Osteocyte (in vitro differentiated cells): ENCODE measurements at regions not wholly inside any gene's neighbourhood (a gene's known extent, or its start where the extent isn't known, plus 50 kb on each side); places are given as distances from the start of the nearest gene placed in this dataset.

Source experiments
- DNase-seq: peaks from one replicate; pipeline ENCODE4 v3.0.0; 2021; ENCODE audit warnings: mixed read lengths; ENCODE audit not compliant: unreplicated experiment; ENCODE audit errors: extremely low spot score
- H3K27ac Mint-ChIP-seq: one replicate; pipeline ENCODE4 v1.8.0; 2021; ENCODE audit warnings: mild to moderate bottlenecking, mixed read lengths; ENCODE audit not compliant: unreplicated experiment
- H3K27me3 Mint-ChIP-seq: one replicate; pipeline ENCODE4 v1.8.0; 2021; ENCODE audit warnings: mixed read lengths; ENCODE audit not compliant: unreplicated experiment
- H3K36me3 Mint-ChIP-seq: one replicate; pipeline ENCODE4 v1.8.0; 2021; ENCODE audit warnings: mixed read lengths; ENCODE audit not compliant: unreplicated experiment
- H3K4me1 Mint-ChIP-seq: one replicate; pipeline ENCODE4 v1.8.0; 2021; ENCODE audit warnings: mixed read lengths; ENCODE audit not compliant: unreplicated experiment
- H3K4me3 Mint-ChIP-seq: one replicate; pipeline ENCODE4 v1.8.0; 2021; ENCODE audit warnings: mild to moderate bottlenecking, moderate library complexity, mixed read lengths; ENCODE audit not compliant: unreplicated experiment
- H3K9me3 Mint-ChIP-seq: one replicate; pipeline ENCODE4 v1.8.0; 2021; ENCODE audit warnings: mixed read lengths; ENCODE audit not compliant: unreplicated experiment
- TF ChIP-seq, protein P1 (sequence below): fragments of 200-600 bp; sonication (generic); IDR thresholded peaks from 2 replicates; pipeline ENCODE4 v1.5.0; 2021; ENCODE audit warnings: antibody characterized with exemption, mild to moderate bottlenecking, moderate library complexity

DNA sequence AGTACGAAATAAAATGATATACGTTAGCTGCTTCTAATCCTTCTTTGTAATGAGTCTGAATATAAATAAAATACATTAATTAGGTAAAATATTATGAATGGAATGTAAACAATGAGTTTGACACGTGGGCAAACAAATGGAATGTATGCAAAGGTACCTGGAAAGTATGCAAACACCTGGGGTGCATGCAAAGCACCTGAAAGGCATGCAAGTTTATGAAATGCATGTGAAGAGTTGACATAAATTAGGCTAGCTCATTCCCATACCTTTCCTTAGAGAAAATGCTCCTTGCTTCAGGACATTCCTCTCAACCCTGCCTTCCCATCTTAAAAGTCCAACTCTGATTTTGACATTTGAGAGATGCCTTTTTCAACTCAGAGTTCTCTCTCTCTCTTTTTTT is 140.9 kb downstream of the EDN1 start:
- Mint-ChIP-seq H3K36me3 (no peaks in the 10 kb centered on the region), H3K4me3 (no peak overlapping the region), H3K27ac (no peak overlapping the region), H3K27me3 (no peaks in the 10 kb centered on the region), H3K4me1 (peaks cover under 1% of the 10 kb centered on the region), H3K9me3 (peaks cover 12% of the 10 kb centered on the region)
- no peak for DNase-seq
- TF ChIP-seq, protein P1, sequence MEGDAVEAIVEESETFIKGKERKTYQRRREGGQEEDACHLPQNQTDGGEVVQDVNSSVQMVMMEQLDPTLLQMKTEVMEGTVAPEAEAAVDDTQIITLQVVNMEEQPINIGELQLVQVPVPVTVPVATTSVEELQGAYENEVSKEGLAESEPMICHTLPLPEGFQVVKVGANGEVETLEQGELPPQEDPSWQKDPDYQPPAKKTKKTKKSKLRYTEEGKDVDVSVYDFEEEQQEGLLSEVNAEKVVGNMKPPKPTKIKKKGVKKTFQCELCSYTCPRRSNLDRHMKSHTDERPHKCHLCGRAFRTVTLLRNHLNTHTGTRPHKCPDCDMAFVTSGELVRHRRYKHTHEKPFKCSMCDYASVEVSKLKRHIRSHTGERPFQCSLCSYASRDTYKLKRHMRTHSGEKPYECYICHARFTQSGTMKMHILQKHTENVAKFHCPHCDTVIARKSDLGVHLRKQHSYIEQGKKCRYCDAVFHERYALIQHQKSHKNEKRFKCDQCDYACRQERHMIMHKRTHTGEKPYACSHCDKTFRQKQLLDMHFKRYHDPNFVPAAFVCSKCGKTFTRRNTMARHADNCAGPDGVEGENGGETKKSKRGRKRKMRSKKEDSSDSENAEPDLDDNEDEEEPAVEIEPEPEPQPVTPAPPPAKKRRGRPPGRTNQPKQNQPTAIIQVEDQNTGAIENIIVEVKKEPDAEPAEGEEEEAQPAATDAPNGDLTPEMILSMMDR = no peak

DNA sequence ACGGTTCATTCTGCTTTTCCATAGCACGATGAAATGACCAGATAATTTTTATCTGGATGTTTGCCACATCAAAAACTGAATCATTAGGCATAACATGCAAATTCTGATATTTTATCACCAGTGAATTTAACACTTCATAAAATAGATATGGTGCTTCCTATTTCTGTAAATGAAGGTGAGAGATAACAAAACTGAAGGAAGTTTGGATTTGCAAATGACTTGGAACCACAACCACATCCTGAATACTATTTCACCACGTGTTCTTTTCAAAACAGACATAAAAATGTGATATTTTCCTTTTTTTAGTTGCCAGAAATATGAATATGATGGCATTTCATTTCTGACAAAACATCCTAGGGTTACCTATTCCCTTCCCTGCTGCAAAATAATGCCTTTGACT is 146.1 kb downstream of the EDN1 start:
- H3K36me3 Mint-ChIP-seq = no peaks in the 10 kb centered on the region
- no peak overlapping the region for H3K27ac Mint-ChIP-seq
- H3K9me3 Mint-ChIP-seq = peaks cover 16% of the 10 kb centered on the region
- TF ChIP-seq, protein P1 = no peak
- H3K4me1 Mint-ChIP-seq = peaks cover 6% of the 10 kb centered on the region
- no peak overlapping the region for H3K4me3 Mint-ChIP-seq
- no peak for DNase-seq
- peaks cover 6% of the 10 kb centered on the region for H3K27me3 Mint-ChIP-seq

DNA sequence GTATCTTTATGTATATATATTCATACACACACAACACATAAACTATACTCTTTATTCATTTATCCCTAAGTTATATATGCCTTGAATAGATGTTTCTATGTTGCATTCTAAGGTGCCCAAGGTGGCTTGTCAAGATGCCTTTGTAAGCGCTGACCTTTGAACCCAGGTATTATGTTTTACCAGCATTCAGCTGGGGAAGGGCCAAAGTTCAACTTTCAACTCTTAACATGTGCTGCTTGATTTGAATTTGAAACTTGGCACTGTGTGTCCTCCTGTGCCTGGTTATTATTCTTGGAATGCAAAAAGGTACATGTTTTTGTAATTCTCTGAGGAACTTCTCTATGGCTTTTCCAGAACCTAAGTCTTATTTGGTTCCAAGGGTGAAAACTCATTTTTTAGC is 146.5 kb downstream of the EDN1 start:
- Mint-ChIP-seq H3K4me3 (no peak overlapping the region), H3K27ac (no peak overlapping the region), H3K9me3 (peaks cover 16% of the 10 kb centered on the region), H3K36me3 (no peaks in the 10 kb centered on the region), H3K27me3 (peaks cover 6% of the 10 kb centered on the region), H3K4me1 (peaks cover 6% of the 10 kb centered on the region)
- TF ChIP-seq, protein P1 = no peak
- no peak for DNase-seq

DNA sequence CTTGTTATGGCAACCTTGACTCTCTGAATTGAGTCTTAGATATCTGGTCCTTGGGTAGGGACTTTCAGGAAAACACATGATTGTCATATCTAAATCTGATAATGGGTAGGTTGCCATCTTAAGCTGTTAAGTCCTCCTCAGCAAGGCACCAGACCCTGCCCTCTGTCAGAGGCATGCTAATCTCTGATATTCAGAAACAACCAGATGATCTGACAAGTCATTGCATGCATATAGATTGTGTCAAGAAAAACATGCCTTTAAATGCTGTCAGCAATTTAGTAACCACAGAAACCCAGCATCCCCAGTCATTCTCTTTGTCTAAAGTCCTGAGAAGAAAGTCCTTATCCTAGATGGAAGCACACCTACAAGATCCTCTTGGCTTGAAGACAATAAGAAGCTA is 149.1 kb downstream of the EDN1 start:
- Mint-ChIP-seq H3K9me3 (peaks cover 11% of the 10 kb centered on the region), H3K4me1 (peaks cover 6% of the 10 kb centered on the region)
- TF ChIP-seq, protein P1 = no peak

DNA sequence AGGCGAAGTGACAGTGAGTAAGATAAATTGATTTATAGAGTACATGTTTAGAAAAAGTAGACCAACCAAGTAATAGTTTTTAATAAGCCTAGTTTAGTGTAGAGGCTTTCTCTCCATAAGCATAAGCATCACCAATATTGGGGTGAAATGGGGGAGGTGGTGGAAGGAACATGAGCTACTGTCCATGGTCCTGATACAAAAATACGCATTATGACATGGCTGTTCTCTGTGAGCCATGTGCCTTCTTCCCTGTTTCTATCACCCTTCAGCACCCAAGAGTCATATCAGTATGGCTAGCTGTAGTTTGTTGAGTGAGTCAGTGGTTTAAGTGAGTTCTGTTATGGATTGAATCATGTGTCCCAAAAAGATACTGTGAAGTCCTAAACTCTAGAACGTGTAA is 150.8 kb downstream of the EDN1 start:
- no peak overlapping the region for H3K27ac Mint-ChIP-seq
- peaks cover 22% of the 10 kb centered on the region for H3K27me3 Mint-ChIP-seq

More for the DNA sequence above, 149.1 kb downstream of the EDN1 start:
- no peak overlapping the region for H3K27ac Mint-ChIP-seq
- H3K36me3 Mint-ChIP-seq = no peaks in the 10 kb centered on the region
- H3K27me3 Mint-ChIP-seq = peaks cover 14% of the 10 kb centered on the region
- H3K4me3 Mint-ChIP-seq = no peak overlapping the region
- no peak for DNase-seq

More for the DNA sequence above, 150.8 kb downstream of the EDN1 start:
- Mint-ChIP-seq H3K4me1 (peaks cover 6% of the 10 kb centered on the region), H3K9me3 (peaks cover 4% of the 10 kb centered on the region), H3K4me3 (no peak overlapping the region), H3K36me3 (no peaks in the 10 kb centered on the region)
- DNase-seq = no peak
- TF ChIP-seq, protein P1 = no peak
